ENCODE measurements at regions not wholly inside any gene's neighbourhood (a gene's known extent, or its start where the extent isn't known, plus 50 kb on each side); places are given as distances from the start of the nearest gene placed in this dataset.

DNA sequence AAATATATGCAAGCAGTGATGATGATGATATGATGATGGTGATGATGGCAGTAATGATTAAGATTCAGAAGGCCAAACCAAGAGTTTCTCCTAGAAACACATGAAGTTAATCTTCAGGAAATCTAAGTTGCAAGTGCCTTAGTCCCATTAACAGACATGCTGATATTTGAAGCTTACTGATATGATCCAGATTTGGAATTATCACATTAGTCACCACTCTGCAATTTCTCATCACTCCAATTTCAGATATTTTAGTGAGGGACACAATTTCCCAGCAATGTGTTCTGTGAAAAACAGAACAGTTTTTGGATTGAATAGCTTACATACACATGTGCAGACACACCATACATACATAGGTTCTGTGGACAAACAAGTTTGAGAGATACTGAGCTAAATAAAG lies 411.4 kb upstream of the FAT3 start:
- no peak for DNase-seq (ENCODE audit: low spot score in 2 of 2)
- no peak overlapping the region for H3K4me3 ChIP-seq
- no peaks in the 10 kb centered on the region for H3K36me3 ChIP-seq (replicated peaks)
- no peaks in the 10 kb centered on the region for H3K4me1 ChIP-seq
- in situ Hi-C loops (cut with MboI; ENCODE audit: low sequenced_read_pairs), result no loop called here
- no peaks in the 10 kb centered on the region for H3K27me3 ChIP-seq (ENCODE audit: low read depth)
- no peaks in the 10 kb centered on the region for H3K9me3 ChIP-seq

DNA sequence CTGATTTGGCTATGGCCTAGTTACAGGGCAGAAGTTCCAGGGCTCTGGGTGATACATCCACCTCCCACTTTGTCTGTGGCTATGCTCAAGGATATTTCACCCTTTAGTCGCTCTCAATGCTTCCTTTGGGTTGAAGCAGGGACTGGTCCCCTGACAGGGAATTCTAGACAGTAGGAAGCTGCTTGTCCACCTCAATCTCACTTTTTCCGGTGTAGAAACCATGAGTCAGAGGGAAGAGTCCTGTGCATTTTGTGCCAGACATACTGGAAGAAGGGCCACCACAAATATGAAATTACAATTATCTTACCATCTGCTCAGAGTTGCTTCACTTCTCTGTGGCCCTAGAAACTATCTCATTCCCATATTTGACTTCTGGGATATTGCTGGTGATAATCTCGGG lies 413.7 kb upstream of the FAT3 start:
- Histone ChIP-seq H3K9me3 (no peaks in the 10 kb centered on the region), H3K27me3 (ENCODE audit: low read depth) (no peaks in the 10 kb centered on the region), H3K4me3 (no peak overlapping the region), H3K36me3 (replicated peaks) (no peaks in the 10 kb centered on the region), H3K4me1 (no peaks in the 10 kb centered on the region)
- DNase-seq (ENCODE audit: low spot score in 2 of 2), result no peak
- in situ Hi-C loops (cut with MboI; ENCODE audit: low sequenced_read_pairs), result no loop called here

DNA sequence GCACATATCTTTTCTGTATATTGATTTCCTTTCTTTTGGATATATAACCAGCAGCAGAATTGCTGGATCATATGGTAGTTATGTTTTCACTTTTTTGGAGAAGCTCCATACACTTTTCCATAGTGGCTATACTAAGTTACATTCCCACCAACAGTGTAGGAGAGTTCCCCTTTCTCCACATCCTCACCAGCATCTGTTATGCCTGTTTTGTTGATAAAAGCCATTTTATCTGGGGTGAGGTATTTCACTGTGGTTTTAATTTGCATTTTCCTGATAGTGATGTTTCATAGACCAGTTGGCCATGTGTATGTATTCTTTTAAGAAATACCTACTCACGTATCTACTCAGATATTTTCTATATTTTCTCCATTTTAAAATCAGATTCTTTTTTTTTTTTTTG lies 419.3 kb upstream of the FAT3 start:
- no peaks in the 10 kb centered on the region for H3K9me3 ChIP-seq
- H3K27me3 ChIP-seq (ENCODE audit: low read depth), result no peaks in the 10 kb centered on the region
- no peak overlapping the region for H3K4me3 ChIP-seq
- in situ Hi-C loops (cut with MboI; ENCODE audit: low sequenced_read_pairs), result no loop called here
- H3K36me3 ChIP-seq (replicated peaks), result no peaks in the 10 kb centered on the region
- H3K4me1 ChIP-seq, result peaks cover 9% of the 10 kb centered on the region; the same call in 1 of the 2 replicates
- DNase-seq (ENCODE audit: low spot score in 2 of 2), result no peak

DNA sequence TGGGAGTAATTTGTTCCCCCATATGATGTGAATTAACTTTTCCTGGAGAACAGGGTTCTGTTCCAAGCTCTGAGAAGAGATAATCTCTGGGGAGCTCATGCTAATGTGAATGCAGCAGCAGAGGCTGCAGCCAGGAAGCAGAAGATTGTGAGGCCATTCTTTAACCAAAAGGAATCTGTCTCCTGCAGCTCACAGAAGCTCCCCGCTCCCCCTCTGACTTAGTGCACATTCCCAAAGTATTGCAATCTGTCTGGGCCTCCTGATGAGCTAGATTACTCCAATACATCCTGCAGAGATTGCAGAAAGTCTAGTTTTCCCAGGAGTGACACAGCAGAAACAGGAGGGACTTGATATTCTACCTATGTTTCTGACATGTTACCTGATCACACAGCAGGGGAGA lies 420.6 kb upstream of the FAT3 start:
- H3K4me3 ChIP-seq, result no peak overlapping the region
- H3K36me3 ChIP-seq (replicated peaks), result no peaks in the 10 kb centered on the region
- peak; percentile 42 to 54 for DNase-seq (ENCODE audit: low spot score in 2 of 2)
- peaks cover 9% of the 10 kb centered on the region; the same call in 1 of the 2 replicates for H3K4me1 ChIP-seq
- in situ Hi-C loops (cut with MboI; ENCODE audit: low sequenced_read_pairs), result no loop called here
- no peaks in the 10 kb centered on the region for H3K27me3 ChIP-seq (ENCODE audit: low read depth)
- no peaks in the 10 kb centered on the region for H3K9me3 ChIP-seq

DNA sequence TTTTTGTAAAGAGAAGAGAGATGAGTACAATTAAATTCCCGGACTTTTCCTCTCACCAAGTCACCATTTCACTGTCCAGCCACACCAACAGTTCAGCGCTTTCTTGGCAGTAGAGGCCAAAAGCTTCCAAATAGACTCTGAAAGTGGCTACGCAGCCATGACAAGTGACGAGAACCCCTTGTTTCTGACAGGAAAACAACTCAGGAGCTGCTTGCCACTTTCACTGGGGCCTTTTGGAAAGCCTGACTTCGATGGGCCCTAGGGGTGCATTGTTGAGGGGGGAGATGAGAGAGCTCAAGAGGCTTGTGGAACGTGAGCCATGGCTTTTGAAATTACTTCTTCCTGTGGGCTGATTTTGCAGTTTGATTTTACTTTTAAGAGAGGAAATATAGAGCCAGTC lies 422.1 kb upstream of the FAT3 start:
- in situ Hi-C loops (cut with MboI; ENCODE audit: low sequenced_read_pairs), result no loop called here
- no peak overlapping the region for H3K4me3 ChIP-seq
- no peaks in the 10 kb centered on the region for H3K9me3 ChIP-seq
- peaks cover 9% of the 10 kb centered on the region; the same call in 1 of the 2 replicates for H3K4me1 ChIP-seq
- no peaks in the 10 kb centered on the region for H3K36me3 ChIP-seq (replicated peaks)
- DNase-seq (ENCODE audit: low spot score in 2 of 2), result no peak
- no peaks in the 10 kb centered on the region for H3K27me3 ChIP-seq (ENCODE audit: low read depth)

DNA sequence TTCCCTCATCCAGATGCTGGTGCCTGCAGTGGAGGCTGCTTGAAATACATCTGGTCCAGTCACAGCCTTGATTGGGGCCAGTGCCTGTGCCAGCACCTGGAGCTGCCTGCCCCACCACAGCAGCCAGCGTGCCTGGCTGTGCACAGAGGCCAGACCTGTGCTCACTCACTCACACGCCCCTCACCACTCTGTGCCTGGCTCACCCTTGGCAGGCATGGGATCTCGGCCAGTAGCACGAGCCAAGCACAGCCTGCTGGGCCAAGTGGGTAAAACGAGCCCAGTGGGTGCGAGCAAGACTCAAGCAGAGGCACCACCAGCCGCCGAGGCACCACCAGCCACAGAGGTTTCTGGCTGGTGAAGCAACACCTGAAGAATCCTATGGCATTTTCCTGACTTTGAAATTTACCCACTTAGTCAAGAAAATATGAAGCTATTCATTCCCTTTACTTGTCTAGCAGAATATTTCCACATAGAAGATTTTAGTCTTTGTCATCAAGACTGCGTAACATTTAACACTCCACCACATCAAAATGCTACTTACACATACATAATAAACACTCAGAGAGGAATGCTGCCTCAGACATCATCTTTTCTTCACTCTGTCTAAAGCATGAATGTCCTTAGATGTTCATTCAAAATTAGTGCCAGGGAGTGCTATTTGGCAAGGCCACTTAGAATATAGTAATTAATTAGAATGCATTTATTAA lies 424.3 kb upstream of the FAT3 start:
- in situ Hi-C loops (cut with MboI; ENCODE audit: low sequenced_read_pairs), result no loop called here
- no peaks in the 10 kb centered on the region for H3K27me3 ChIP-seq (ENCODE audit: low read depth)

DNA sequence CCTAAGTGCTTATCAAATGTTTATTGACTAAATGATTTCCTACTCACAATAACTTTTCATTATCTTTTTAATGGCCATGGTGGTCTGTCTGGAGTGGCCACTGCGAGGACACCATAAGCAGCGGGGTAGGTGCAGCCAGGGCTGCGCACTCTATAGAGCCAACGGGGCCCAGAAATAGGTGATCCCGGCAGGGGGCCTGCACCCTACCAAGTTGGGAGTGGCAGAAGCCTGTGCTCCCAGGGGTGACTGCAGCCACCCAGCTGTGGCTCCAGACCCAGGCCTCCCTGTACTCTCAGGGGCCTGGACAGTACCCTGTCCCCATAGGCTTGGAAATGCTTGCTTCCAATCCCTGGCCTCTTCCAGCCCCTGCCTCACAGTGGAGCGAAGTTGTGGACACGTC lies 426.4 kb upstream of the FAT3 start:
- Histone ChIP-seq H3K9me3 (no peaks in the 10 kb centered on the region), H3K4me1 (no peaks in the 10 kb centered on the region; the same call in 1 of the 2 replicates), H3K36me3 (replicated peaks) (no peaks in the 10 kb centered on the region), H3K4me3 (no peak overlapping the region), H3K27me3 (ENCODE audit: low read depth) (no peaks in the 10 kb centered on the region)
- no peak for DNase-seq (ENCODE audit: low spot score in 2 of 2)
- in situ Hi-C loops (cut with MboI; ENCODE audit: low sequenced_read_pairs), result no loop called here

More for the DNA sequence above, 424.3 kb upstream of the FAT3 start:
- peaks cover 9% of the 10 kb centered on the region; the same call in 1 of the 2 replicates for H3K4me1 ChIP-seq
- no peak overlapping the region for H3K4me3 ChIP-seq
- no peak for DNase-seq (ENCODE audit: low spot score in 2 of 2)
- no peaks in the 10 kb centered on the region for H3K36me3 ChIP-seq (replicated peaks)
- H3K9me3 ChIP-seq, result no peaks in the 10 kb centered on the region

DNA sequence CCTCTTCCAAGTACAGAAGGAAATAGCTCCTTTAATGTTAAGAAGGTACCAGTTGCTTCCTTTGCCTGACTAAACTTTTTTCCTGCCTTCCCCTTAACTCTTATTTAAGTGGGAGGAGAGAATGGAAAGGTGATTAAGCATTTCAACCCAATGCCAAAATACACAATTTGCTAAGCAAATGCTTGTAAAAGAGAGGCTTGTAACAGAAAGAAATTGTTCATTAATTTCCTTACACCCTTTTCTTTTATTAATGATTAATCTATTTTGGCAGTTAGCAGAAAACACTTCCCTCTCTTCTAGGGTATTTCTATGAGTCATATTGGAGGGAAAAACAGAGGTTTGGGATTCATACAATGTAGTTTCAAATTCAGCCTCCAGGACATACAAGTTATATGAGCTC lies 427.6 kb upstream of the FAT3 start:
- no peak for DNase-seq (ENCODE audit: low spot score in 2 of 2)
- Histone ChIP-seq H3K4me3 (no peak overlapping the region), H3K36me3 (replicated peaks) (no peaks in the 10 kb centered on the region), H3K4me1 (no peaks in the 10 kb centered on the region; the same call in 1 of the 2 replicates), H3K27me3 (ENCODE audit: low read depth) (no peaks in the 10 kb centered on the region), H3K9me3 (no peaks in the 10 kb centered on the region)
- in situ Hi-C loops (cut with MboI; ENCODE audit: low sequenced_read_pairs), result no loop called here

DNA sequence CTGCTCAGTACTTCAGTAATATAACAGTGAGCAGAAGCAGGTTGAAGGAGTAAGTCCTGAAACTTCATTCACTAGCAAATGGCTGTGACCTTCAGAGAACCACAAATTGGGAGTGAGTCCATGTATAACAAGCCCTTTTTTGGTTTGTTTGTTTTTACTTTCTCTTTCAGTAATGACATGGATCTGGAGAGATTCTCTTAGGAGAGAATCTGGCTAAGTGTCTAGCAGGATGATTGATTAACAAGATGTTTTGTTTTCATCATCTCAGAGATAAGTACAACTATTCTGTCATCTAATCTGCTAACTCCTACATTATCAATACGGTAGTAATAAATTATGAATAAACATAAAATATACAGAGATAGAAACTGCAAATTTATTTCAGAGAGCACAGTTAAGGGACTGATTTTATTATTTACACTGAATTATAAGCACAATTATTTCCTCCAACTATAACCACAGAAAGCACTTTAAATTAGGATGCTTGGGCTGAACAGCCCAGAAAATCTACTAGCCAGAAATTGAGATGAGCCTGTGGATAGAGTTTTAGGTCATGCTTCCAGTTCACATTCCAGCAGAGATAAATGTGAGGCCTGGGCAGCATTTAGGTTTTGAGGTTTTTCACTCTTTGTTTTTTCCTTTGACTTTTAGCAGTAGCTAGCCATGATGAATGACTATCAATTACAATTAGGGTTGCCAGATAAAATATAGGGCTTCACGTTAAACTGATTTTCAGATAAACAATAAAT lies 429.3 kb upstream of the FAT3 start:
- Histone ChIP-seq H3K4me1 (no peaks in the 10 kb centered on the region; the same call in 1 of the 2 replicates), H3K4me3 (no peak overlapping the region), H3K9me3 (no peaks in the 10 kb centered on the region), H3K36me3 (replicated peaks) (no peaks in the 10 kb centered on the region), H3K27me3 (ENCODE audit: low read depth) (no peaks in the 10 kb centered on the region)
- in situ Hi-C loops (cut with MboI; ENCODE audit: low sequenced_read_pairs), result no loop called here
- no peak for DNase-seq (ENCODE audit: low spot score in 2 of 2)

DNA sequence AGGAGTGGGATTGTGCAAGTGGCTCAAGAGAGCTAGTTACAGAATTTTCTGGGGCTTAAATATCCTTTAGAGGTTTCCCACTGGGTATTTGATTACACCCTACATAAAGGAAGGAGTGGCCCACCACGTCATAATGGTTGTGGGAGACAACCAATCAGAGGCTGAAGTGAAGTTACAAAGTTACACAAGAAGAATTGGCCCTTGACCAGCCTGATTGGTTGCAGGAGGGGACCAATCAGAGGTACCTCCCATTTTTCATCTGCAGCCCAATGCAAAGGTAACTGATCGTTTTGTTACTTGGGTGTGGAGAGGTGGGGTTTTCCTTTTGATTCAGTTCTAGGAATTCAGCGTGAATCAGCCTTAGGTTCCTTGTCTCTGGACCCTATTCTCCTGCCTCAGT lies 430.5 kb upstream of the FAT3 start:
- no peak overlapping the region for H3K4me3 ChIP-seq
- H3K9me3 ChIP-seq, result no peaks in the 10 kb centered on the region
- no peaks in the 10 kb centered on the region; the same call in 1 of the 2 replicates for H3K4me1 ChIP-seq
- in situ Hi-C loops (cut with MboI; ENCODE audit: low sequenced_read_pairs), result no loop called here
- no peaks in the 10 kb centered on the region for H3K36me3 ChIP-seq (replicated peaks)
- H3K27me3 ChIP-seq (ENCODE audit: low read depth), result no peaks in the 10 kb centered on the region
- no peak for DNase-seq (ENCODE audit: low spot score in 2 of 2)

DNA sequence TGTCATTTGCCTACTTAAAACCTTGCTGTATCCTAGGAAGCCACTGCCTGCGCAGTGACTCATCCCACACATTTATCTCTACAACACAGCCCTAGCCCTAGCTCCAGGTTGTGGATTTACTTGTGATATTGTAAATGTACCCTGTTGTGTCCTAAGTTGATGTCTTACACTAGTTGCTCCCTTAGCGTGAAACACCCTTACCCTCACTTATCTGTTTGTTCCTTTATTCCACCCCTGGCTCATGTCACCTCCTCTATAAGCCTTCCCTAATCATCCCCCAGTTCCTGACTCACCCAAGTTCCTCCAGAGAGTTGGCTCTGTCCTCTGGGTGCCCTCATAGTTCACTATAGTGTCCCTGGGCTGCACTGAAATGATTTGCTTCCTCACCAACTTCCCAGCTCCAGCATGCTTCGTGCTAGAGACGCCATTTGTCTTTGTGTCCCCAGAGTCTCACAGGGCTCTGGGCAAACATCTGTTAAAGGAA lies 431.8 kb upstream of the FAT3 start:
- Histone ChIP-seq H3K4me1 (no peaks in the 10 kb centered on the region; the same call in 1 of the 2 replicates), H3K27me3 (ENCODE audit: low read depth) (no peaks in the 10 kb centered on the region), H3K36me3 (replicated peaks) (no peaks in the 10 kb centered on the region), H3K4me3 (no peak overlapping the region), H3K9me3 (no peaks in the 10 kb centered on the region)
- in situ Hi-C loops (cut with MboI; ENCODE audit: low sequenced_read_pairs), result no loop called here
- no peak for DNase-seq (ENCODE audit: low spot score in 2 of 2)

DNA sequence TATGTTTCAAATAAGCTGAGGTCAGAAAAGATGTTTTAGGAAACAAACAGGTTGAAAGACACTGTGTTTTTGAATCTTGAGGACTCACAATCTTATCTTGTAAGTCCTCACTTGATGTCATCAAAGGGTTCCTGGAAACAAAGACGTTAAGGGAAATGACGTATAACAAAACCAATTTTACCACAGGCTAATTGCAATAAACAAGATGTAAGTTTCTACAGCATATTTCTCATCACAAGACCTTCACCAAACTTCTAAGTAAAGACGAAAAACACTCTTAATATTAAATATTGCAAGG lies 433.5 kb upstream of the FAT3 start:
- in situ Hi-C loops (cut with MboI; ENCODE audit: low sequenced_read_pairs), result no loop called here
- no peaks in the 10 kb centered on the region; the same call in 1 of the 2 replicates for H3K4me1 ChIP-seq
- no peaks in the 10 kb centered on the region for H3K27me3 ChIP-seq (ENCODE audit: low read depth)
- H3K4me3 ChIP-seq, result no peak overlapping the region
- H3K36me3 ChIP-seq (replicated peaks), result no peaks in the 10 kb centered on the region
- H3K9me3 ChIP-seq, result no peaks in the 10 kb centered on the region
- DNase-seq (ENCODE audit: low spot score in 2 of 2), result no peak

DNA sequence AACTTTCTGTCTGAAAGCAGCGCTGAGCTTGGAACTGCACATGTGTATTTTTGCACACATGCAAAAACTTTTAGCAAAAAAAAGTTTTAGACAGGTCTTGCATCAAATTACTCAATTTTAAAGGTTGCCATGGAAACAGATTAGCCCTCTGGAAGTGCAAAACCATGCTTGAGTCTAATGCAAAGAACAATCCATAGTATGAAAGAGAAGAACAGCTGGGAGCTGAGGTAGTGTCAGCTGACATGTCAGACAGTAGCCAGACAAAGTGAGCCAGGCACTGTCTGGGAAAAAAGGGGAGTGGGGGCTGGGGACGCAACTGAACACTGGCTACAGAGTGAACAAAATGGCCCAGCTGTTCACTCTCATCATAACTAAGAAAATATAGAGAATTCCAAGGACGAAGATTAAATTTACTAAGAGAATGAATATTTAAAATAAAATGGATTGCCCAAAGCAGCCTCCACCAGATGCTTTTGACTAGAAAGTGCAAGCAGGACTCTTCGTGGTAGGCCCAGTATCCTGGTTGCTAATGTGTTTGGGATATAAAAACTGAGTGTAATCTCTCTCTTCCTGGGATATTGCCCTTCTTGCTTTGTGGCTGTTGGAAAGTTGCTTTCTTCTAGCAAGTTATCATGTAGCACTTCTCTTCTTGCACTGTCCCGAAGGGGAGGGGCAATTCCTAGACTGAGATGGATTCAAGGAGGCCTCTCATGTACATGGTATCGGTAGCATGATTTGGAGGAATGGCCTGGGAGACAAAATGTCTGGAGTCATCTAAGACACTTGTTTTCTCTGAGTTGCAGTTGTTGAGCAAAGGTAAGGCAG lies 434.1 kb upstream of the FAT3 start:
- Histone ChIP-seq H3K9me3 (no peaks in the 10 kb centered on the region), H3K4me3 (no peak overlapping the region), H3K27me3 (ENCODE audit: low read depth) (no peaks in the 10 kb centered on the region), H3K36me3 (replicated peaks) (no peaks in the 10 kb centered on the region), H3K4me1 (no peaks in the 10 kb centered on the region; the same call in 1 of the 2 replicates)
- in situ Hi-C loops (cut with MboI; ENCODE audit: low sequenced_read_pairs), result no loop called here
- peak; percentile 31 to 38 for DNase-seq (ENCODE audit: low spot score in 2 of 2)

DNA sequence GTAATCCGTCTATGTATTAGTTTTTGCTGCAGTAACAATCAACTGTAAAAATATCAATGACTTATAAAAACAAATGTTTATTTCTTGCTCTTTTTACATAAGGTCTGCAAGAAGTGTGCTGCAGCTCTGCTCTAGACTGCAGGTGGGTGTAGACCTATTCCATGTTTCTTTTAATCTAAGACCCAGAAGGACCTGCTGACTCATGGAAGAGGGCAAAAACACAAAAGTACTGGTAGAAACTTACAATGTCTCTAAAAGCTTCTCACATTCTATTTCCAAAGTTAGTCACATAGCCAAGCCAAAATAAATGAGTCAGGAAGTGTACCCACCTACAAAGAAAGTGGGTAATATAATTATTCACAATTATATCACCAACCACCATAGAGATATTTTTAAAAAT lies 435.9 kb upstream of the FAT3 start:
- H3K36me3 ChIP-seq (replicated peaks), result no peaks in the 10 kb centered on the region
- in situ Hi-C loops (cut with MboI; ENCODE audit: low sequenced_read_pairs), result no loop called here
- no peak overlapping the region for H3K4me3 ChIP-seq
- H3K9me3 ChIP-seq, result no peaks in the 10 kb centered on the region
- H3K4me1 ChIP-seq, result no peaks in the 10 kb centered on the region
- no peaks in the 10 kb centered on the region for H3K27me3 ChIP-seq (ENCODE audit: low read depth)
- no peak for DNase-seq (ENCODE audit: low spot score in 2 of 2)

Measured in HAP-1 (cell line).